Lower lobe of right lung (tissue), 2 donors: ENCODE measurements at regions not wholly inside any gene's neighbourhood (a gene's known extent, or its start where the extent isn't known, plus 50 kb on each side); places are given as distances from the start of the nearest gene placed in this dataset.

Source experiments
- ATAC-seq, 2 donors: fragments of 200-7000 bp; cut with Tn5 transposase; one replicate each; pipeline ENCODE4 v1.9.1; 2020 to 2022; ENCODE audit warnings: mild to moderate bottlenecking in 2 of 2, moderate library complexity in 2 of 2
- DNase-seq: peaks from one replicate; pipeline ENCODE4 v3.0.0-alpha.2; 2020
- H3K27ac ChIP-seq: fragments of 200-600 bp; one replicate; pipeline ENCODE4 v1.8.0; 2022
- H3K27me3 ChIP-seq: fragments of 200-600 bp; one replicate; pipeline ENCODE4 v1.8.0; 2022; ENCODE audit warnings: low read depth
- H3K36me3 ChIP-seq: fragments of 200-600 bp; one replicate; pipeline ENCODE4 v1.8.0; 2022; ENCODE audit warnings: mild to moderate bottlenecking
- H3K4me1 ChIP-seq: fragments of 200-600 bp; one replicate; pipeline ENCODE4 v1.8.0; 2022
- H3K4me3 ChIP-seq: fragments of 200-600 bp; one replicate; pipeline ENCODE4 v1.8.0; 2022; ENCODE audit warnings: mild to moderate bottlenecking
- H3K9me3 ChIP-seq: fragments of 200-600 bp; one replicate; pipeline ENCODE4 v1.8.0; 2022
- intact Hi-C: fragments of 100-400 bp; cut with DNase I; formaldehyde crosslinking; loops from one replicate; pipeline ENCODE4 v1.11.0; 2022
- TF ChIP-seq, protein P1 (sequence below): fragments of 200-600 bp; IDR thresholded peaks from one replicate; pipeline ENCODE4 v1.8.0; 2022; ENCODE audit warnings: antibody characterized with exemption, mild to moderate bottlenecking
- donor health status: DM: no; HTN: yes; CAD: no; lungs with severe emphysema.

DNA sequence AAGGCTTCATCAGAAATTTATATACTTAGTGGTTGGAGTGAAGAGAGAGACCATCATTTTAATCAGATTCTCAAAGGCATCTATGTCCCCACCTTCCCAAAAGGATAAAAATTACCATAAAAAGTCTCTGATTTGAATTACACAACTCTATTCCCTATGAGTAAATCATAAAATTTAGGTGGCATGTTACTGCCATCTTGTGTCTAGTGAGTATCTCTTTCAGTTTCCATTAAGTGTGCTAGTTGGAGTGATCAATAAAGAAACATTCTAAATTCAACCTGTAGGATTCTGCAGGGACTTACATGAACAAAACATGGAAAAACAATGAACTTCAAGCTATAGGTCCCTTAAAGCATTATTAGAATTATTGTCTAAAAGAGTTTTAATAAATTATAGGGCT lies 655.4 kb downstream of the LTN1 start:
- H3K27ac ChIP-seq = no peak overlapping the region
- no peak for DNase-seq

DNA sequence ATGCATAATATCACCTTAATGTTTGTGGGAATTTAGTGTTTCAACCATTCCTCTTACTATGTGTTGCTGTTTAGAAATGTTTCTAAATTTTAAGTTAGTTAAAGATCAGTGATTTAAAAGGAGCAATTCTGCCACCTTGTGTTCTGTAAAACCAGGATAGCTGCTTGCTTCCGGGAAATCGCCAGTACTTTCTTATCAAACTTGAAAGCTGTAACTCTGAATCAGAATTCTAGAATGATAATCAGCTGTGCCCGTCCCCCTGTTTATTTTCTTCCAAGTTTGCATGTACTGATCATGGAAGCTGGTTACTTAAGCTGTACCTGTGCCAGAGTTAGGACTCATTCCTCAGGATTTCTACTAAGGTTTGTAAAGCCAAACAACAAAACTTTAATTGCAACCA lies 656.4 kb downstream of the LTN1 start:
- Histone ChIP-seq H3K9me3 (no peaks in the 10 kb centered on the region), H3K27ac (no peak overlapping the region), H3K36me3 (no peaks in the 10 kb centered on the region), H3K27me3 (no peaks in the 10 kb centered on the region), H3K4me3 (no peak overlapping the region), H3K4me1 (peaks cover 24% of the 10 kb centered on the region)
- DNase-seq (no peak), ATAC-seq (peak in 1 of 2 donors; percentile 32)
- intact Hi-C loops = no loop called here
- TF ChIP-seq, protein P1, sequence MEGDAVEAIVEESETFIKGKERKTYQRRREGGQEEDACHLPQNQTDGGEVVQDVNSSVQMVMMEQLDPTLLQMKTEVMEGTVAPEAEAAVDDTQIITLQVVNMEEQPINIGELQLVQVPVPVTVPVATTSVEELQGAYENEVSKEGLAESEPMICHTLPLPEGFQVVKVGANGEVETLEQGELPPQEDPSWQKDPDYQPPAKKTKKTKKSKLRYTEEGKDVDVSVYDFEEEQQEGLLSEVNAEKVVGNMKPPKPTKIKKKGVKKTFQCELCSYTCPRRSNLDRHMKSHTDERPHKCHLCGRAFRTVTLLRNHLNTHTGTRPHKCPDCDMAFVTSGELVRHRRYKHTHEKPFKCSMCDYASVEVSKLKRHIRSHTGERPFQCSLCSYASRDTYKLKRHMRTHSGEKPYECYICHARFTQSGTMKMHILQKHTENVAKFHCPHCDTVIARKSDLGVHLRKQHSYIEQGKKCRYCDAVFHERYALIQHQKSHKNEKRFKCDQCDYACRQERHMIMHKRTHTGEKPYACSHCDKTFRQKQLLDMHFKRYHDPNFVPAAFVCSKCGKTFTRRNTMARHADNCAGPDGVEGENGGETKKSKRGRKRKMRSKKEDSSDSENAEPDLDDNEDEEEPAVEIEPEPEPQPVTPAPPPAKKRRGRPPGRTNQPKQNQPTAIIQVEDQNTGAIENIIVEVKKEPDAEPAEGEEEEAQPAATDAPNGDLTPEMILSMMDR = peak; percentile 50

More for the DNA sequence above, 655.4 kb downstream of the LTN1 start:
- H3K36me3 ChIP-seq = no peaks in the 10 kb centered on the region
- H3K9me3 ChIP-seq = no peaks in the 10 kb centered on the region
- intact Hi-C loops = no loop called here
- TF ChIP-seq, protein P1 = no peak
- ATAC-seq = no peak
- no peaks in the 10 kb centered on the region for H3K27me3 ChIP-seq
- peaks cover 24% of the 10 kb centered on the region for H3K4me1 ChIP-seq
- no peak overlapping the region for H3K4me3 ChIP-seq

GRCh38 chr21:28334407-28334806 lies 658.3 kb downstream of the LTN1 start:
- Histone ChIP-seq H3K4me1 (peaks cover 19% of the 10 kb centered on the region), H3K4me3 (no peak overlapping the region), H3K27ac (no peak overlapping the region), H3K27me3 (no peaks in the 10 kb centered on the region), H3K36me3 (no peaks in the 10 kb centered on the region), H3K9me3 (no peaks in the 10 kb centered on the region)
- intact Hi-C loops = no loop called here
- DNase-seq = no peak
- ATAC-seq = no peak
- TF ChIP-seq, protein P1 = no peak

GRCh38 chr21:28333578-28334075 lies 659.0 kb downstream of the LTN1 start:
- Histone ChIP-seq H3K27me3 (no peaks in the 10 kb centered on the region), H3K27ac (no peak overlapping the region), H3K4me3 (no peak overlapping the region), H3K36me3 (no peaks in the 10 kb centered on the region), H3K4me1 (peaks cover 17% of the 10 kb centered on the region), H3K9me3 (no peaks in the 10 kb centered on the region)
- ATAC-seq = no peak
- DNase-seq = no peak
- TF ChIP-seq, protein P1 = no peak
- intact Hi-C loops = no loop called here

DNA sequence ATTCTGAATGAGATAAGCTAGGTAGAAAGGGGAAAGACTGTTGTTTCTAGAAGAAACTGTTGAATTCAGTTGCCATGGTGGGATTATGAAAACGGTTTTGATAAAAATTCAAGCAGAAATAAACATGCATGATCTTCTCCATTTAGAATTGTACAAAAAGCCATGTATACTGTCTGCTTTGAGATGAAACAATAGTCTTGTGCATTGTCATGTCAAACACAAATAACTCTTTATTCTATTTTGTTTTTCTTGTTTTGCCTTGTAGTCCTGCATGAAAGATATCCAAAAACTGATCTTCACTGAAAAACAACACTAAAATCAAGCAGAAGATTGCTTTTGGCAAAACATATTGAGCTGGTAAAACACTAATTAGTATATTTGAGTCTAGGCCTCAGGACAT lies 659.9 kb downstream of the LTN1 start:
- no peak for ATAC-seq
- no peaks in the 10 kb centered on the region for H3K9me3 ChIP-seq
- no peak overlapping the region for H3K27ac ChIP-seq
- peaks cover 17% of the 10 kb centered on the region for H3K4me1 ChIP-seq
- DNase-seq = no peak
- H3K36me3 ChIP-seq = no peaks in the 10 kb centered on the region
- H3K27me3 ChIP-seq = no peaks in the 10 kb centered on the region
- no peak overlapping the region for H3K4me3 ChIP-seq
- TF ChIP-seq, protein P1 = no peak
- intact Hi-C loops = no loop called here

DNA sequence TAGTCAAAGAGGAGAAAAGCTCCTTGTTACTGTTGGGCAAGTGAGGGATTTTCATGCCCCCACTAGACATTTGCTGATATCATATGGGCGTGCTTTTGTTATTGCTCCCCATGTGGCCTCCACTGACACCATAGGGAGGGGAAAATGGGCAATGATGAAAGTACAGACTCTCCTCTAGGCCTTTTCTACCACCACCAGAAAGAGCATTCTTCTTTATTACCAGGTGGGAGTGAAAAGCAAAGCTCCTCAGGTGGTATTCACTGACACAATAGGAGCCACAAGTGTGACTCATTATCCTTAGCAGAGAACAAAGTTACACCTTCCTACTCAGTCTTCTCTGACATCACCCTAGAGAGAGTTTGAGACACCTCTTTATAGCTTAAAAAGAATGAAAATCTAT lies 667.1 kb downstream of the LTN1 start:
- DNase-seq (no peak), ATAC-seq (no peak)
- intact Hi-C loops = no loop called here
- no peaks in the 10 kb centered on the region for H3K9me3 ChIP-seq
- no peak overlapping the region for H3K27ac ChIP-seq
- H3K36me3 ChIP-seq = no peaks in the 10 kb centered on the region
- H3K4me1 ChIP-seq = no peaks in the 10 kb centered on the region
- TF ChIP-seq, protein P1 = no peak
- no peak overlapping the region for H3K4me3 ChIP-seq
- no peaks in the 10 kb centered on the region for H3K27me3 ChIP-seq
